ENCODE measurements at regions not wholly inside any gene's neighbourhood (a gene's known extent, or its start where the extent isn't known, plus 50 kb on each side); places are given as distances from the start of the nearest gene placed in this dataset.

DNA sequence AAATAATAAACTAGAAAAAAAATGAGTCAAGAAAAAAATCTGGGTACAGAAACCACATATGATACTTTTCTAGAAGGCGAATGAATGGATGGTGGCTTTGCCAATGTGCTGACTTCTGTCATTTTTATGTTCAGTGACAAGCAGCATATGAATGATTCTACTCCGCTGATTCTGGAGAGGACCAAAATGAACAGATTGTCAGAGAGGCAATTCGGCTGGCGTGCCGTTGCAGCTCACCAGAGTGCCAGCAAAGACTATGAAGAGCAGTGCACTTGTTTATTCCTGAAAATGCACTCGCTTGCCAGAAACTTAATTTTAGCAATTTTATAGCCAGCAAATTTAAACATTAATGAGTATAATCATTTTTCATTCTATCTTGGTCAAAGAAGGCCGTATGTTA, 105.9 kb upstream of the NYAP2 start:
- CTCF ChIA-PET: interaction anchor here (1.5 kb wide), 1 partner anchor 11 kb away, joined by 8 read pairs; no protein-coding TSS in a partner anchor
- DNase-seq (ENCODE audit: low read depth in 1 of 2, low spot score in 1 of 2) (no peak), FAIRE-seq (no peak), ATAC-seq (no peak)
- Histone ChIP-seq H3K4me1 (no peaks in the 10 kb centered on the region), H3K4me2 (no peak overlapping the region), H3K4me3 (no peak overlapping the region), H3K9me3 (no peaks in the 10 kb centered on the region), H3K27ac (no peak overlapping the region)
- TF ChIP-seq ZNF302 (CRISPR knock-in tag; IDR thresholded peaks at IDR 0.05) (no peak), HDAC2 (IDR thresholded peaks at IDR 0.05) (no peak), POLR2A (IDR thresholded peaks at IDR 0.05; ENCODE audit: low read length) (no peak), POLR2AphosphoS2 (conservative IDR thresholded peaks at IDR 0.05; ENCODE audit: low read length) (no peak), CHD2 (IDR thresholded peaks at IDR 0.05; ENCODE audit: low read length, partially characterized antibody) (no peak), PHF8 (IDR thresholded peaks at IDR 0.05; ENCODE audit: borderline replicate concordance, low read depth) (no peak), TP53 (CRISPR knock-in tag; IDR thresholded peaks at IDR 0.05) (no peak), RNF2 (IDR thresholded peaks at IDR 0.05; ENCODE audit: borderline replicate concordance, low read depth) (no peak), FOSB (CRISPR knock-in tag; IDR thresholded peaks at IDR 0.05) (no peak), HOXB5 (CRISPR knock-in tag; IDR thresholded peaks at IDR 0.05) (no peak)
- POLR2A ChIA-PET: no interaction called here
- 64% methylated on average over 7 of the region's 7 CpGs for WGBS (ENCODE audit: missing lambda C conversion rate)

DNA sequence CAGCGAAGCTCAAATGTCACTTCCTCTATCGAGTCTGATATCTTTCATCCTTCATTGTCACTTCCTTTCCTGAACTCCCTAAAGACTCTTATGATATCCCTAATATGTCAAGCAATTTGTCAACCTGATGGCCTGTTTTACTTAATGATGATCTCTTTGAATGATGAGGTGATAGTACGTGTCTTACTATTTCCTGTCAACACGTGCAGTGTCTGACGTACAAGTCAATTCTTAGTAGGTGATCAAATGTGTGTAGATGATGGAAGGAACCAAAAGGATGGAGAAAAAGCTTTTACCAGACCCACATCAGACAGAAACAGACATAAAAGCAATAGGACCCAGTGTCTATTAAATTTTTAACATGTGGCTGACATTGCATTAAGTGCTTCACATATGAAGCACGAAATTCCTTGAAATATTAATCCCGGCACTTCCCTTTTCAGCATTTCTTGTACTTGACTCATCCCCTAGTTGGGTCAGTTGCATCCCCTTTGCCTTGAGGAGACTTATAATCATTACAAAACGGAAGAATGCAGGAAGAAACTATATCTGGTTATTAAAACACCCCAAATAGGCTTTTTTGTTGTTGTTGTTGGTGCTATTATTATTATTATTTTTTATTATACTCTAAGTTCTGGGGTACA, 108.6 kb upstream of the NYAP2 start:
- no peak for FAIRE-seq
- Histone ChIP-seq H3K4me2 (no peak overlapping the region), H3K4me1 (no peaks in the 10 kb centered on the region), H3K27ac (no peak overlapping the region), H3K9me3 (no peaks in the 10 kb centered on the region), H3K4me3 (no peak overlapping the region)
- no peak for DNase-seq (ENCODE audit: low read depth in 1 of 2, low spot score in 1 of 2)
- no peak for ATAC-seq
- CTCF ChIA-PET: no interaction called here
- 43% methylated on average over 8 of the region's 8 CpGs for WGBS (ENCODE audit: missing lambda C conversion rate)
- TF ChIP-seq, protein P1, sequence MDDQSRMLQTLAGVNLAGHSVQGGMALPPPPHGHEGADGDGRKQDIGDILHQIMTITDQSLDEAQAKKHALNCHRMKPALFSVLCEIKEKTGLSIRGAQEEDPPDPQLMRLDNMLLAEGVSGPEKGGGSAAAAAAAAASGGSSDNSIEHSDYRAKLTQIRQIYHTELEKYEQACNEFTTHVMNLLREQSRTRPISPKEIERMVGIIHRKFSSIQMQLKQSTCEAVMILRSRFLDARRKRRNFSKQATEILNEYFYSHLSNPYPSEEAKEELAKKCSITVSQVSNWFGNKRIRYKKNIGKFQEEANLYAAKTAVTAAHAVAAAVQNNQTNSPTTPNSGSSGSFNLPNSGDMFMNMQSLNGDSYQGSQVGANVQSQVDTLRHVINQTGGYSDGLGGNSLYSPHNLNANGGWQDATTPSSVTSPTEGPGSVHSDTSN (IDR thresholded peaks at IDR 0.05): no peak
- TF ChIP-seq ZFP36 (IDR thresholded peaks at IDR 0.05; ENCODE audit: borderline replicate concordance, partially characterized antibody) (no peak), FOXS1 (CRISPR knock-in tag; IDR thresholded peaks at IDR 0.05) (no peak), NPAS2 (CRISPR knock-in tag; IDR thresholded peaks at IDR 0.05; ENCODE audit: borderline replicate concordance) (no peak), FOSL2 (IDR thresholded peaks at IDR 0.05) (no peak), FOSL2 (CRISPR knock-in tag; IDR thresholded peaks at IDR 0.05) (no peak), TFCP2L1 (CRISPR knock-in tag; IDR thresholded peaks at IDR 0.05) (no peak), HOXB13 (CRISPR knock-in tag; IDR thresholded peaks at IDR 0.05; ENCODE audit: low read depth) (no peak)
- TF ChIP-seq, protein P2, sequence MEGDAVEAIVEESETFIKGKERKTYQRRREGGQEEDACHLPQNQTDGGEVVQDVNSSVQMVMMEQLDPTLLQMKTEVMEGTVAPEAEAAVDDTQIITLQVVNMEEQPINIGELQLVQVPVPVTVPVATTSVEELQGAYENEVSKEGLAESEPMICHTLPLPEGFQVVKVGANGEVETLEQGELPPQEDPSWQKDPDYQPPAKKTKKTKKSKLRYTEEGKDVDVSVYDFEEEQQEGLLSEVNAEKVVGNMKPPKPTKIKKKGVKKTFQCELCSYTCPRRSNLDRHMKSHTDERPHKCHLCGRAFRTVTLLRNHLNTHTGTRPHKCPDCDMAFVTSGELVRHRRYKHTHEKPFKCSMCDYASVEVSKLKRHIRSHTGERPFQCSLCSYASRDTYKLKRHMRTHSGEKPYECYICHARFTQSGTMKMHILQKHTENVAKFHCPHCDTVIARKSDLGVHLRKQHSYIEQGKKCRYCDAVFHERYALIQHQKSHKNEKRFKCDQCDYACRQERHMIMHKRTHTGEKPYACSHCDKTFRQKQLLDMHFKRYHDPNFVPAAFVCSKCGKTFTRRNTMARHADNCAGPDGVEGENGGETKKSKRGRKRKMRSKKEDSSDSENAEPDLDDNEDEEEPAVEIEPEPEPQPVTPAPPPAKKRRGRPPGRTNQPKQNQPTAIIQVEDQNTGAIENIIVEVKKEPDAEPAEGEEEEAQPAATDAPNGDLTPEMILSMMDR (IDR thresholded peaks at IDR 0.05): no peak
- POLR2A ChIA-PET: no interaction called here

DNA sequence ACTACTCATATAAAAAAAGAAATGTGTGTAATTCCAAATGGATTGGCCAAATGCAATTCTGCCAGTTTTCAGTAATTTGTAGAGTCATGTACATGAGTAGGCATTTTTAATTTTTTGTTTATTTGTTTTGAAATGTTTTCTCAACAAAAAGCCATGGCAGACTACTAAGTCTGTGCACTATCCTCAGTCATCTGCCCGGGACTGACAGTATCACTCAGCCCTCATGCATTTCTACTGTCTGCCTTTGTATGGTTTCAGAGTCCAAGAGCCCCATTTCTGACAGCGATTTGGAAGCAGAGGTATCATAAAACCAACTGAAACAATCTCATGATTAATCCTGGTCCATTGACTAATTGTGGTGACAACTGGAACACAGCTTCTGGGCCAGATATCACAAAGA, 109.9 kb upstream of the NYAP2 start:
- Histone ChIP-seq H3K4me2 (no peak overlapping the region), H3K4me1 (no peaks in the 10 kb centered on the region), H3K9me3 (no peaks in the 10 kb centered on the region), H3K27ac (no peak overlapping the region), H3K4me3 (no peak overlapping the region)
- 52% methylated on average over 2 of the region's 2 CpGs for WGBS (ENCODE audit: missing lambda C conversion rate)
- CTCF ChIA-PET: no interaction called here
- FAIRE-seq (no peak), DNase-seq (ENCODE audit: low read depth in 1 of 2, low spot score in 1 of 2) (no peak), ATAC-seq (no peak)
- TF ChIP-seq MAFK (IDR thresholded peaks at IDR 0.05; ENCODE audit: partially characterized antibody): no peak
- no peak for TF ChIP-seq EHMT2 (IDR thresholded peaks at IDR 0.05; ENCODE audit: low read depth)
- TF ChIP-seq, protein P3, sequence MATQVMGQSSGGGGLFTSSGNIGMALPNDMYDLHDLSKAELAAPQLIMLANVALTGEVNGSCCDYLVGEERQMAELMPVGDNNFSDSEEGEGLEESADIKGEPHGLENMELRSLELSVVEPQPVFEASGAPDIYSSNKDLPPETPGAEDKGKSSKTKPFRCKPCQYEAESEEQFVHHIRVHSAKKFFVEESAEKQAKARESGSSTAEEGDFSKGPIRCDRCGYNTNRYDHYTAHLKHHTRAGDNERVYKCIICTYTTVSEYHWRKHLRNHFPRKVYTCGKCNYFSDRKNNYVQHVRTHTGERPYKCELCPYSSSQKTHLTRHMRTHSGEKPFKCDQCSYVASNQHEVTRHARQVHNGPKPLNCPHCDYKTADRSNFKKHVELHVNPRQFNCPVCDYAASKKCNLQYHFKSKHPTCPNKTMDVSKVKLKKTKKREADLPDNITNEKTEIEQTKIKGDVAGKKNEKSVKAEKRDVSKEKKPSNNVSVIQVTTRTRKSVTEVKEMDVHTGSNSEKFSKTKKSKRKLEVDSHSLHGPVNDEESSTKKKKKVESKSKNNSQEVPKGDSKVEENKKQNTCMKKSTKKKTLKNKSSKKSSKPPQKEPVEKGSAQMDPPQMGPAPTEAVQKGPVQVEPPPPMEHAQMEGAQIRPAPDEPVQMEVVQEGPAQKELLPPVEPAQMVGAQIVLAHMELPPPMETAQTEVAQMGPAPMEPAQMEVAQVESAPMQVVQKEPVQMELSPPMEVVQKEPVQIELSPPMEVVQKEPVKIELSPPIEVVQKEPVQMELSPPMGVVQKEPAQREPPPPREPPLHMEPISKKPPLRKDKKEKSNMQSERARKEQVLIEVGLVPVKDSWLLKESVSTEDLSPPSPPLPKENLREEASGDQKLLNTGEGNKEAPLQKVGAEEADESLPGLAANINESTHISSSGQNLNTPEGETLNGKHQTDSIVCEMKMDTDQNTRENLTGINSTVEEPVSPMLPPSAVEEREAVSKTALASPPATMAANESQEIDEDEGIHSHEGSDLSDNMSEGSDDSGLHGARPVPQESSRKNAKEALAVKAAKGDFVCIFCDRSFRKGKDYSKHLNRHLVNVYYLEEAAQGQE (IDR thresholded peaks at IDR 0.05): no peak
- no peak for TF ChIP-seq KDM1A (IDR thresholded peaks at IDR 0.05; ENCODE audit: low read depth)
- no peak for TF ChIP-seq HEYL (CRISPR knock-in tag; IDR thresholded peaks at IDR 0.05)
- no peak for TF ChIP-seq NPAS2 (CRISPR knock-in tag; IDR thresholded peaks at IDR 0.05; ENCODE audit: borderline replicate concordance)
- no peak for TF ChIP-seq CBX2 (IDR thresholded peaks at IDR 0.05; ENCODE audit: borderline replicate concordance, low read depth)
- POLR2A ChIA-PET: no interaction called here
